Panc1 (cell line): ENCODE measurements at regions not wholly inside any gene's neighbourhood (a gene's known extent, or its start where the extent isn't known, plus 50 kb on each side); places are given as distances from the start of the nearest gene placed in this dataset.
"Not testable (repeated sequence)": the region's sequence is repeated elsewhere in the genome, so short reads cannot be mapped to it uniquely, and the experiment has no call there.

Source experiments
- ATAC-seq: fragments of 200-7000 bp; cut with Tn5 transposase; 2 replicates; pipeline ENCODE4 v1.9.1; 2020; ENCODE audit warnings: mild to moderate bottlenecking, moderate library complexity
- BruUV-seq: library from RNA; stranded (reverse); fragments of 400-500 nt; replicated peaks from 2 replicates; lab custom pipeline; 2021; lab: Mats Ljungman, UMichigan
- CTCF ChIA-PET: fragments of 300-600 bp; sonication (Branson Sonifier 250); formaldehyde crosslinking; loops from one replicate; lab custom pipeline; 2022; ENCODE audit warnings: antibody characterized with exemption; lab: Charles Lee
- POLR2A ChIA-PET: fragments of 300-600 bp; sonication (Branson Sonifier 250); formaldehyde crosslinking; loops from one replicate; lab custom pipeline; 2022; ENCODE audit warnings: antibody characterized with exemption; lab: Charles Lee
- DNase-seq: peaks from one replicate; pipeline ENCODE4 v3.0.0-alpha.2; 2010; ENCODE audit warnings: low read depth, low spot score
- H3K27ac ChIP-seq: 2 replicates; pipeline ENCODE4 v1.5.1; 2011; ENCODE audit warnings: mild to moderate bottlenecking, low read length, inconsistent platforms
- H3K27me3 ChIP-seq: fragments of 200-500 bp; sonication (Bioruptor generic); 2 replicates; pipeline ENCODE4 v1.6.0; 2014; ENCODE audit warnings: low read length, inconsistent platforms; ENCODE audit not compliant: control insufficient read depth, insufficient read depth
- H3K36me3 ChIP-seq: fragments of 200-500 bp; sonication (Bioruptor generic); 2 replicates; pipeline ENCODE4 v1.5.1; 2014; ENCODE audit warnings: inconsistent platforms, mild to moderate bottlenecking, low read length, moderate library complexity; ENCODE audit not compliant: control insufficient read depth, insufficient read depth
- H3K4me1 ChIP-seq: 2 replicates; pipeline ENCODE4 v1.5.1; 2011; ENCODE audit warnings: inconsistent platforms, mild to moderate bottlenecking, low read length, moderate library complexity; ENCODE audit not compliant: control insufficient read depth, insufficient read depth
- H3K4me3 ChIP-seq, 2 experiments: 2 replicates each; pipeline ENCODE4 v1.5.1; 2011 to 2012; ENCODE audit warnings: low read depth in 2 of 2, low read length in 2 of 2, mild to moderate bottlenecking in 2 of 2, inconsistent platforms in 1 of 2, moderate library complexity in 1 of 2
- H3K9me3 ChIP-seq: fragments of 200-500 bp; sonication (Bioruptor generic); 2 replicates; pipeline ENCODE4 v1.5.1; 2014; ENCODE audit warnings: low read depth, mild to moderate bottlenecking, inconsistent platforms, low read length, moderate library complexity; ENCODE audit not compliant: control insufficient read depth, insufficient read depth
- CTCF ChIP-seq: fragments of 450-650 bp; IDR thresholded peaks from 2 replicates; pipeline ENCODE4 v1.5.1; 2017; ENCODE audit warnings: mild to moderate bottlenecking
- POLR2AphosphoS5 ChIP-seq: IDR thresholded peaks from 2 replicates; pipeline ENCODE4 v1.6.1; 2012; ENCODE audit warnings: mild to moderate bottlenecking, low read depth, low read length, moderate library complexity
- REST ChIP-seq, 2 experiments: IDR thresholded peaks; 2 replicates each; pipeline ENCODE4 v1.6.1; 2011 to 2012; ENCODE audit warnings: low read depth in 2 of 2, control low read depth in 1 of 2, low read length in 1 of 2, mild to moderate bottlenecking in 1 of 2, moderate library complexity in 1 of 2; ENCODE audit not compliant: insufficient read depth in 1 of 2
- SIN3A ChIP-seq: IDR thresholded peaks from 2 replicates; pipeline ENCODE4 v1.6.1; 2012; ENCODE audit warnings: low read depth, mild to moderate bottlenecking, low read length, moderate library complexity, borderline replicate concordance; ENCODE audit not compliant: insufficient read depth
- TCF7L2 ChIP-seq: IDR thresholded peaks from 2 replicates; pipeline ENCODE4 v1.6.1; 2011; ENCODE audit warnings: mild to moderate bottlenecking, low read depth, low read length, inconsistent platforms
- in situ Hi-C: cut with HindIII; loops from 2 replicates; pipeline ENCODE4 v1.10.0; 2016; ENCODE audit warnings: low sequenced_read_pairs, low pct_unique_long_range_greater_than_20kb
- intact Hi-C: fragments of 100-400 bp; cut with micrococcal nuclease; formaldehyde crosslinking; loops from one replicate; pipeline ENCODE4 v1.10.0; 2022; ENCODE audit not compliant: unreplicated experiment

GRCh38 chr1:182221990-182222389 is 160.5 kb upstream of the ZNF648 start:
- POLR2A ChIA-PET, H3K9me3 ChIP-seq, H3K4me1 ChIP-seq, BruUV-seq, H3K36me3 ChIP-seq, ATAC-seq, in situ Hi-C loops, CTCF ChIA-PET, H3K27me3 ChIP-seq, intact Hi-C loops, DNase-seq, H3K4me3 ChIP-seq, H3K27ac ChIP-seq: not testable (repeated sequence)

GRCh38 chr1:182221367-182221766 is 159.9 kb upstream of the ZNF648 start:
- DNase-seq, in situ Hi-C loops, H3K4me1 ChIP-seq, H3K36me3 ChIP-seq, H3K4me3 ChIP-seq, POLR2A ChIA-PET, CTCF ChIA-PET, H3K9me3 ChIP-seq, H3K27ac ChIP-seq, ATAC-seq, intact Hi-C loops, BruUV-seq, H3K27me3 ChIP-seq: not testable (repeated sequence)

GRCh38 chr1:182217967-182218366 is 156.5 kb upstream of the ZNF648 start:
- Histone ChIP-seq H3K9me3 (no peaks in the 10 kb centered on the region), H3K27ac (no peak overlapping the region), H3K27me3 (no peaks in the 10 kb centered on the region), H3K4me1 (no peaks in the 10 kb centered on the region), H3K36me3 (no peaks in the 10 kb centered on the region), H3K4me3 (no peak overlapping the region)
- ChIA-PET CTCF (interaction anchor here (0.8 kb wide), 1 partner anchor 80 kb away, joined by 6 read pairs; no protein-coding TSS in a partner anchor), POLR2A (no interaction called here)
- intact Hi-C loops, result no loop called here
- ATAC-seq (no peak), DNase-seq (no peak)
- TF ChIP-seq POLR2AphosphoS5 (no peak), TCF7L2 (no peak), SIN3A (no peak), CTCF (no peak), REST (IDR thresholded peaks at IDR 0.05; ENCODE audit: insufficient read depth in 1 of 2, low read depth in 2 of 2, low read length in 1 of 2) (no peak)
- in situ Hi-C loops, result no loop called here
- no TSS peak for BruUV-seq
